SKM-1 treated with dmso at 0.1 percent for 144 hours (cell line): ENCODE measurements at regions not wholly inside any gene's neighbourhood (a gene's known extent, or its start where the extent isn't known, plus 50 kb on each side); places are given as distances from the start of the nearest gene placed in this dataset.

Experiments
- DNase-seq: peaks from one replicate; lab custom pipeline; 2025; ENCODE audit not compliant: unreplicated experiment; lab: John Stamatoyannopoulos, UW

- no peak for DNase-seq
Measured at GRCh38 chr2:235168174-235168979, 216.6 kb downstream of the SH3BP4 start.

- no peak for DNase-seq
Measured at GRCh38 chr2:235170016-235170415, 218.2 kb downstream of the SH3BP4 start.

- no peak for DNase-seq
Measured at GRCh38 chr2:235170536-235171521, 219.0 kb downstream of the SH3BP4 start.

GRCh38 chr2:235171550-235172031 is 219.8 kb downstream of the SH3BP4 start:
- DNase-seq = no peak

- DNase-seq = no peak
Measured at GRCh38 chr2:235180642-235181041, 228.8 kb downstream of the SH3BP4 start.

- DNase-seq = no peak
Measured at GRCh38 chr2:235183786-235184185, 232.0 kb downstream of the SH3BP4 start.

- no peak for DNase-seq
Measured at GRCh38 chr2:235187806-235188205, 236.0 kb downstream of the SH3BP4 start.

GRCh38 chr2:235191486-235191885 is 239.7 kb downstream of the SH3BP4 start:
- no peak for DNase-seq

GRCh38 chr2:235191978-235192377 is 240.2 kb downstream of the SH3BP4 start:
- no peak for DNase-seq

GRCh38 chr2:235194351-235194750 is 242.5 kb downstream of the SH3BP4 start:
- DNase-seq = no peak

- DNase-seq = no peak
Measured at GRCh38 chr2:235194836-235195235, 243.0 kb downstream of the SH3BP4 start.

GRCh38 chr2:235195921-235196320 is 244.1 kb downstream of the SH3BP4 start:
- DNase-seq = no peak

- no peak for DNase-seq
Measured at GRCh38 chr2:235199128-235199527, 247.3 kb downstream of the SH3BP4 start.

GRCh38 chr2:235200216-235200615 is 248.4 kb downstream of the SH3BP4 start:
- DNase-seq = no peak

- DNase-seq = no peak
Measured at GRCh38 chr2:235201756-235202155, 249.9 kb downstream of the SH3BP4 start.

- DNase-seq = no peak
Measured at GRCh38 chr2:235204948-235205347, 253.1 kb downstream of the SH3BP4 start.

GRCh38 chr2:235206399-235206798 is 254.6 kb downstream of the SH3BP4 start:
- no peak for DNase-seq

GRCh38 chr2:235206980-235207579 is 255.3 kb downstream of the SH3BP4 start:
- no peak for DNase-seq

GRCh38 chr2:235211056-235211455 is 259.2 kb downstream of the SH3BP4 start:
- no peak for DNase-seq

- DNase-seq = no peak
Measured at GRCh38 chr2:235212501-235213158, 260.8 kb downstream of the SH3BP4 start.

- DNase-seq = no peak
Measured at GRCh38 chr2:235215248-235215647, 263.4 kb downstream of the SH3BP4 start.
